ENCODE measurements at regions not wholly inside any gene's neighbourhood (a gene's known extent, or its start where the extent isn't known, plus 50 kb on each side); places are given as distances from the start of the nearest gene placed in this dataset.

GRCh38 chr1:214146523-214146922, 134.4 kb upstream of the SMYD2 start:
- ChIA-PET POLR2A (no interaction called here), CTCF (interaction anchor here (0.6 kb wide), 1 partner anchor 207 kb away, joined by 3 read pairs; no protein-coding TSS in a partner anchor)
- no peak for TF ChIP-seq LEF1 (IDR thresholded peaks at IDR 0.05; ENCODE audit: borderline replicate concordance)
- TF ChIP-seq TARDBP (IDR thresholded peaks at IDR 0.05), result no peak
- no peak for TF ChIP-seq CTBP1 (IDR thresholded peaks at IDR 0.05; ENCODE audit: borderline replicate concordance)
- TF ChIP-seq PKNOX1 (IDR thresholded peaks at IDR 0.05), result no peak
- TF ChIP-seq ZNF384 (IDR thresholded peaks at IDR 0.05), result no peak
- no peak for TF ChIP-seq SP1 (IDR thresholded peaks at IDR 0.05)
- TF ChIP-seq FOXK2 (IDR thresholded peaks at IDR 0.05), result no peak
- no peak for TF ChIP-seq ELF4 (IDR thresholded peaks at IDR 0.05)
- no peak for TF ChIP-seq FOXM1 (IDR thresholded peaks at IDR 0.05; ENCODE audit: borderline replicate concordance)
- TF ChIP-seq HDGF (IDR thresholded peaks at IDR 0.05; ENCODE audit: borderline replicate concordance), result no peak
- no peak for TF ChIP-seq SUZ12 (IDR thresholded peaks at IDR 0.05)
- TF ChIP-seq FOXA1 (IDR thresholded peaks at IDR 0.05), result no peak
- TF ChIP-seq NFRKB (IDR thresholded peaks at IDR 0.05), result no peak
- no peak for TF ChIP-seq L3MBTL2 (conservative IDR thresholded peaks at IDR 0.05)
- DNase-seq (ENCODE audit: extremely low spot score), result no peak

GRCh38 chr1:214154596-214155292, 126.2 kb upstream of the SMYD2 start:
- DNase-seq (ENCODE audit: extremely low spot score), result no peak
- ChIA-PET CTCF (no interaction called here), POLR2A (no interaction called here)
- TF ChIP-seq ZNF384 (IDR thresholded peaks at IDR 0.05) (no peak), HDGF (IDR thresholded peaks at IDR 0.05; ENCODE audit: borderline replicate concordance) (no peak), FOXK2 (IDR thresholded peaks at IDR 0.05) (no peak), FOXM1 (IDR thresholded peaks at IDR 0.05; ENCODE audit: borderline replicate concordance) (no peak), SP1 (IDR thresholded peaks at IDR 0.05) (no peak), NFRKB (IDR thresholded peaks at IDR 0.05) (no peak), BHLHE40 (IDR thresholded peaks at IDR 0.05; ENCODE audit: borderline replicate concordance) (no peak), CTBP1 (IDR thresholded peaks at IDR 0.05; ENCODE audit: borderline replicate concordance) (no peak), PKNOX1 (IDR thresholded peaks at IDR 0.05) (no peak), ARNT (IDR thresholded peaks at IDR 0.05) (no peak), TARDBP (IDR thresholded peaks at IDR 0.05) (no peak), SUZ12 (IDR thresholded peaks at IDR 0.05) (no peak), ELF4 (IDR thresholded peaks at IDR 0.05) (no peak), L3MBTL2 (conservative IDR thresholded peaks at IDR 0.05) (no peak), FOXA1 (IDR thresholded peaks at IDR 0.05) (no peak)

- TF ChIP-seq PKNOX1 (IDR thresholded peaks at IDR 0.05) (no peak), ARNT (IDR thresholded peaks at IDR 0.05) (no peak), FOXK2 (IDR thresholded peaks at IDR 0.05) (no peak), SUZ12 (IDR thresholded peaks at IDR 0.05) (no peak), FOXA1 (IDR thresholded peaks at IDR 0.05) (no peak), L3MBTL2 (conservative IDR thresholded peaks at IDR 0.05) (no peak), TARDBP (IDR thresholded peaks at IDR 0.05) (no peak), ELF4 (IDR thresholded peaks at IDR 0.05) (no peak), NFRKB (IDR thresholded peaks at IDR 0.05) (no peak), BHLHE40 (IDR thresholded peaks at IDR 0.05; ENCODE audit: borderline replicate concordance) (no peak)
- DNase-seq (ENCODE audit: extremely low spot score), result no peak
- ChIA-PET POLR2A (no interaction called here), CTCF (no interaction called here)
Measured at GRCh38 chr1:214155987-214156625, 124.9 kb upstream of the SMYD2 start.

- POLR2A ChIA-PET, result no interaction called here
- no peak for TF ChIP-seq NFRKB (IDR thresholded peaks at IDR 0.05)
- TF ChIP-seq BHLHE40 (IDR thresholded peaks at IDR 0.05; ENCODE audit: borderline replicate concordance), result no peak
- TF ChIP-seq FOXA1 (IDR thresholded peaks at IDR 0.05), result no peak
- no peak for TF ChIP-seq CTBP1 (IDR thresholded peaks at IDR 0.05; ENCODE audit: borderline replicate concordance)
- no peak for TF ChIP-seq FOXM1 (IDR thresholded peaks at IDR 0.05; ENCODE audit: borderline replicate concordance)
- TF ChIP-seq ELF4 (IDR thresholded peaks at IDR 0.05), result no peak
- no peak for TF ChIP-seq LEF1 (IDR thresholded peaks at IDR 0.05; ENCODE audit: borderline replicate concordance)
- TF ChIP-seq PKNOX1 (IDR thresholded peaks at IDR 0.05), result no peak
- TF ChIP-seq HDGF (IDR thresholded peaks at IDR 0.05; ENCODE audit: borderline replicate concordance), result no peak
- no peak for TF ChIP-seq ZNF384 (IDR thresholded peaks at IDR 0.05)
- TF ChIP-seq FOXK2 (IDR thresholded peaks at IDR 0.05), result no peak
- no peak for TF ChIP-seq ARNT (IDR thresholded peaks at IDR 0.05)
- CTCF ChIA-PET, result no interaction called here
- no peak for DNase-seq (ENCODE audit: extremely low spot score)
Measured at GRCh38 chr1:214164173-214164572, 116.8 kb upstream of the SMYD2 start.

GRCh38 chr1:214165850-214166374, 115.0 kb upstream of the SMYD2 start:
- no peak for DNase-seq (ENCODE audit: extremely low spot score)
- POLR2A ChIA-PET, result no interaction called here
- no peak for TF ChIP-seq ZNF384 (IDR thresholded peaks at IDR 0.05)
- no peak for TF ChIP-seq LEF1 (IDR thresholded peaks at IDR 0.05; ENCODE audit: borderline replicate concordance)
- TF ChIP-seq FOXM1 (IDR thresholded peaks at IDR 0.05; ENCODE audit: borderline replicate concordance), result no peak
- TF ChIP-seq TARDBP (IDR thresholded peaks at IDR 0.05), result no peak
- no peak for TF ChIP-seq HDGF (IDR thresholded peaks at IDR 0.05; ENCODE audit: borderline replicate concordance)
- TF ChIP-seq SUZ12 (IDR thresholded peaks at IDR 0.05), result no peak
- TF ChIP-seq CTBP1 (IDR thresholded peaks at IDR 0.05; ENCODE audit: borderline replicate concordance), result no peak
- no peak for TF ChIP-seq BHLHE40 (IDR thresholded peaks at IDR 0.05; ENCODE audit: borderline replicate concordance)
- TF ChIP-seq ARNT (IDR thresholded peaks at IDR 0.05), result no peak
- no peak for TF ChIP-seq NFRKB (IDR thresholded peaks at IDR 0.05)
- TF ChIP-seq ELF4 (IDR thresholded peaks at IDR 0.05), result no peak
- CTCF ChIA-PET, result no interaction called here
